DMS153 (cell line): ENCODE measurements at regions not wholly inside any gene's neighbourhood (a gene's known extent, or its start where the extent isn't known, plus 50 kb on each side); places are given as distances from the start of the nearest gene placed in this dataset.

Experiments
- DNase-seq: peaks from one replicate; lab custom pipeline; 2025; lab: John Stamatoyannopoulos, UW

- DNase-seq = no peak
Measured at GRCh38 chr5:143730112-143730801, 81.7 kb upstream of the HMHB1 start.

DNA sequence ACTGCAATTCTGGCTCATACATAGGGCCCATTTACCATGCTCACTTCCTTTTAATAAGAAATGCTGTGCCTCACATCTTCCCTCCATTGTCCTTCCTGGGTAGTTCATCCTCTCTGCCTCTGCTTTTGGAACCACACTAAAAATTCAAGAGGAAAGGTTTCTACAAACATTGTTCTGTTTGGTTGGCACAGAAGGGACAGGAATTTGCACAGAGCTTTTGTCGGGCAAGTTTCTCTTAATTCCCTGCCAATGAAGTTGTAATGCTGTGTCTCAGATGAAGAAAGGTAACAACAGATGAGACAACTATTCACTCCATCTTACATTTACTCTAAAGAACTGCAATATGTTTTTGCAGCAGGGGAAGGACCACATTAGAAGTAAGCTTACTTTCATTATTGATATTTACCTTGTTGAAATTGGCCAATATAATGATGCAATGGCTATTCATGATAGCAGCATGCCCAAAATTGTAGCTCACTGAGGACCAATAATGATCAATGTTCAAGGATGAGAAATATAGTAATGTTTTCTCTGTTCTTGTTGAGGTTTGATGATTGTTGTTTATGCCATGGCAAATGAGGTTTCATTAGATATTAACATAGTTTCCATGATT is 82.5 kb upstream of the HMHB1 start:
- DNase-seq = no peak

DNA sequence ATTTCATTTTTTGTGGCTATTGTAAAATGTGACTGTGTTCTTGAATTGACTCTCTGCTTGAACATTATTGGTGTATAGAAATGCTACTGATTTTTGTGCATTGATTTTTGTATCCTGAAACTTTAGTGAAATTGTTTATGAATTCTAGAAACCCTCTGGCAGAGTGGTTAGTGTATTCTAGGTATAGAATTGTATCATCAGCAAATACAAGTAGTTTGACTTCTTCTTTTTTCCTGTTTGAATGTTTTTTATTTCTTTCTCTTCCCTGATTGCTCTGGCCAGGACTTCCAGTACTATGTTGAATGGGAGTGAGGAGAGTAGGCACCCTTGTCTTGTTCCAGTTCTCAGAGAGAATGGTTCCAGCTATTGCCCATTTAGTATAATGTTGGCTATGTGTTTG is 88.8 kb upstream of the HMHB1 start:
- no peak for DNase-seq

- no peak for DNase-seq
Measured at GRCh38 chr5:143721925-143722324, 90.0 kb upstream of the HMHB1 start.

GRCh38 chr5:143720689-143721088 is 91.3 kb upstream of the HMHB1 start:
- DNase-seq = no peak

DNA sequence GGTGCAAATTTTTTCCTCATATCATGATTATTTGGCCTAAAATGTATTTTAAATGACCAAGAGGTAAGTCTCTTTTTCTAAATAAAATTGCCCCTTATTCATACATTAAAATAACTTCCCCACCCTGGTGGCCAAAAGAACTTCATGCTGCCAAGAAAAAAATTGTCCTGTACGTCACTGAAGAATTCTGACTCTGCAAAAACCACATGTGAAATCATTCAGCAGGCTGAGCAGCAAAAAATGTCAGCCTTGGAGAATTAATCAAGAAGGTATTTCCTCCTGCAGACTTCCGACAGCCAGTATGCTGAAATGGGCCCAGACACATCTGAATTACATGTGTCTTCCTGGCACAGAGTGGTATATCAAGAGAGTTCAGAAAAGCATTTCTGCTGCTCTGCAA is 94.6 kb upstream of the HMHB1 start:
- DNase-seq = no peak

DNA sequence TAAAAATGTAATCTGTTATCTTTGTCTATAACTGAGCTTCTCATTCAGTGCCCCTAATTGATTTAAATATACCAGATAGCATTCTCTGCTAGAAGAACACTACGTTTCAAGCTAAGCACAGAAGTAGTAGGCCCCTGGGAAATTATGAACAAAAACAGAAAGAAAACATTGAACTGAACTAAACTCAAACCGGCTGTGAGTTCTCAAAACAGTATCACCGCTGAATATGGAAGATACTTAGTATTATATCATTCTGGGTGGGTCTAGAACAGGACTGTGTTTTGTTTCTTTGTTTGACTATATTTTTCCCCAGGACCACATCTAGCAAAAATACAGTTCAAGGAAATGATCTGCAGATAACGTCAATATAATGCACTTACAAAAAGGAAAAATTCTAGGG is 95.1 kb upstream of the HMHB1 start:
- DNase-seq = no peak

GRCh38 chr5:143715616-143716015 is 96.3 kb upstream of the HMHB1 start:
- DNase-seq = no peak

GRCh38 chr5:143714629-143715028 is 97.3 kb upstream of the HMHB1 start:
- DNase-seq = no peak

GRCh38 chr5:143713047-143714003 is 98.6 kb upstream of the HMHB1 start:
- no peak for DNase-seq

DNA sequence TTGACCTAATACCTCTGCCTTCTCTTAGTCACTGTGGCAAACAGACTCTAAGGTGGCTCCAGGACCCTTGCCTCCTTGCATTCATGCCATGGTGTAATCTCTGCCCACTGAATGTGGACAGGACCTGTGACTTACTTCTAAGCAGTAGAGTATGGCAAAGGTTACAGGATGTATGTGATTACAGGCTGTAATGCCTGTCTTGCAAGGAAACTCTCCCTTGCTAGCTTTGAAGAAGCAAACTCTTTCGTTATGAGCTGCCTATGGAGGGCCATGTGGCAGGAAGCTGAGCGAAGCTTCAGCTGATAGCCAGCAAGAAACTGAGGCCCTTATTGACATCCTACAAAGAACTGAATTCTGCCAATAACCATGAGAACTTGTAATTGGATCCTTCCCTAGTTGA is 103.3 kb upstream of the HMHB1 start:
- no peak for DNase-seq

DNA sequence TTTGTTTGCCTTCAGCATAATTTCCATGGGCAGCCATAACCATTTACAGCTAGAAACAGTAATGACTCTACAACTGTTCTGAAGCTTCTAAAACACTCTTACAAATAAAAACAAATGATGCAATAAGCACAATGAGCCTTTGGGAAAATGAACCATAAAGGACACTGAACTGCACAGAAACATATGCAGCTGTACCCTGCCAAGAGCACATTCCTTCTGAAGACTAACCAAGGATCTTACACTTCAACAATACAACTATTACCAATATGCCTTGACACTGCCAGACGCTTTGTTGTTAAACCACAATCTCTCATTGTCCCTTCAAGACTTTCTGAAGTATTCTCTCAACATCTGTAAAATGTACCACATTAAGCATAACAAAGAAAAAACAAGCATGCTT is 104.2 kb upstream of the HMHB1 start:
- no peak for DNase-seq

- DNase-seq = no peak
Measured at GRCh38 chr5:143705381-143705780, 106.6 kb upstream of the HMHB1 start.

DNA sequence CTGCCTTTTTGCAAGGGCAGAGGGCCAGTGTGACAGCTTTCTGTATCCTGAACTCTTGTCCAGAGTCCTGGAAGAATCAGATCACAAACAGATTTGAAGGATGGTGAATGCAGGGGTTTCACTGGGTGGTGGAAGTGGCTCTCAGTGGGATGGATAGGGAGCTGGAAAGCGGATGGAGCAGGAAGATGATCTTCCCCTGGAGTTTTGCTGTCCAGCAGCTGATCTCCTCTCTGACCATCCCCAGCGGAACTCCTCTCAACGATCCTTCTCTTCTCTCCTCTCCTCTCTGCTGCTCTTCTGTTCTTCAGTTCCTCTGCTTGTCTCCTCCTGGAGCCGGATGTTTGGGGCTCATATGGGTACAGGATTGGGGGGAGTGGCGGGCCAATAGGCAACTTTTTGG is 108.3 kb upstream of the HMHB1 start:
- no peak for DNase-seq

- DNase-seq = no peak
Measured at GRCh38 chr5:143701493-143701892, 110.5 kb upstream of the HMHB1 start.

- no peak for DNase-seq
Measured at GRCh38 chr5:143700994-143701393, 111.0 kb upstream of the HMHB1 start.

GRCh38 chr5:143699121-143699520 is 112.8 kb upstream of the HMHB1 start:
- DNase-seq = no peak

DNA sequence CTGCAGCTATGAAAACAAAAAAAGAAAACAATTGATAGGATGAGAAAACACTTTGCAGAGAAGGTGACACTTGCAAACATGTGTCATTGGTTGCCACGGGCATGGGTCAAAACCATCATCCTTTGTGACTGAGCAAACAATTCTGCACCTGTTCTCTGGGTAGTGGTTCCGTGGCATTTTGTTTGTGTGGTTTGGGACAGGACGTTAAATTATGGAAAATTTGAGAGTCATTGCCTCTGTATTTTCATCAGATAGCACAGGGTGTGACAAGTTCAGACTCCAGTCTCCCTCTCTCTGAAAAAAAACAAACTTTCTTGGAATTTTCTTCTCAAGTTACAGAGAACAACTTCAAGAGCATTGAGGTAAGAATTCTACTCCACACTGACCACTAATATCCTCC is 113.4 kb upstream of the HMHB1 start:
- no peak for DNase-seq

- no peak for DNase-seq
Measured at GRCh38 chr5:143696921-143697320, 115.0 kb upstream of the HMHB1 start.

GRCh38 chr5:143695941-143696340 is 116.0 kb upstream of the HMHB1 start:
- DNase-seq = no peak

DNA sequence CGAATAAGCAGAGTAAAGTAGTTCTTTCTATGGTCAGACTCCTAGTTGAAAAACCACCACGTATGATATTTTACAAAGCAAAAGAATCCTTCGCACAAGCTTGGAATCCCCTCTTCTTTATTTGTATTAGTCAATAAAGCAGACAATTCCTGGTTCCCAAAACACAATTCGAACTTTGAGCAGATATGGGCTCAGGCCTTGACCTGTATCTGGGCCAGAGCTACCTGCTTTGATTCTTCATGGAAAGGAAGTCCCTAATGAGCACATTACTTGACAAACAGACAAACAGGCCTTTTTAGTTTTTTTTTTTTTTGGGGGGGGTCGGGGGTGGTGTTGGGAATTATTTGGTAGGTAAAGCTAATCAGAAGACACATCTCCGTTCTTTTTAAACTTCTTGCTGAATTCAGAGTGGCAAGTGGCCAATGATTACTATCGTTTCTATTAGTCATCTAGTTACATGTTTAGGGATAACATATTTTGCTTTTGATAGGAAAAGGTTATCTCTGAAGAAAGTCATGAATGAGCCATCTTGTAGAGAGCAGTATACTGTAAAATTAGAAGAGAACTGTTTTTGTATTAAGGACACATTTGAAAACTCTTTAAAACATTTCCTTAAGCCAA is 116.6 kb upstream of the HMHB1 start:
- DNase-seq = no peak

DNA sequence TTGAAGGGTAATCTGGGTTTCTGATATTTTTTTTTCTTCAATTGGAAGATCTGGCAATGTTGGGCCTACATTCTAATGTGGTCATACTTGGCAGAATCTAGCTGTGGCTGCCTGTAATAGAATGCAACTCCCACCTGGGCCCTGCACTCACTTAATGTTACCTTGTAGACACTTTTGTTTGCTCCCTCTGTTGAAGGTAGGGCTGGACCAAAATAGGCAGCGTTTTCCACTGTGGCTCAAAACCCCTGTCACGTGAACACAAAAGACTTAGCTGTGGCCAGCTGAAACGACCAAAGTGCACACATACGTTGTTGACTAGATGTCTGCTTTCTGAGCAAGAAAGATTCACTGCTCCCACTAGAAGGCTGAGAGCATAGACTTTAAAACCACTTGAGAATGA is 117.6 kb upstream of the HMHB1 start:
- no peak for DNase-seq
